Fibroblast of lung (primary cell): ENCODE measurements at regions not wholly inside any gene's neighbourhood (a gene's known extent, or its start where the extent isn't known, plus 50 kb on each side); places are given as distances from the start of the nearest gene placed in this dataset.

Source experiments
- DNase-seq, 2 donors: peaks; one replicate each; pipeline versions ENCODE4 v3.0.0 to v3.0.0-alpha.2; 2010; ENCODE audit warnings: low read depth in 2 of 2
- H2AFZ ChIP-seq: 2 replicates; pipeline ENCODE4 v1.5.1; 2012; ENCODE audit warnings: low read length, control low read depth, inconsistent platforms
- H3K27ac ChIP-seq: 2 replicates; pipeline ENCODE4 v1.5.1; 2011; ENCODE audit warnings: low read length, control low read depth; ENCODE audit not compliant: insufficient read depth
- H3K27me3 ChIP-seq: 2 replicates; pipeline ENCODE4 v1.5.1; 2011; ENCODE audit warnings: mild to moderate bottlenecking, low read length; ENCODE audit not compliant: control insufficient read depth, insufficient read depth
- H3K36me3 ChIP-seq: 2 replicates; pipeline ENCODE4 v1.5.1; 2011; ENCODE audit warnings: low read length; ENCODE audit not compliant: control insufficient read depth, insufficient read depth
- H3K4me1 ChIP-seq: 2 replicates; pipeline ENCODE4 v1.5.1; 2011; ENCODE audit warnings: low read length; ENCODE audit not compliant: control insufficient read depth, insufficient read depth; ENCODE audit errors: extremely low read depth
- H3K4me2 ChIP-seq: 2 replicates; pipeline ENCODE4 v1.5.1; 2011; ENCODE audit warnings: low read length, control low read depth; ENCODE audit not compliant: insufficient read depth; ENCODE audit errors: extremely low read depth
- H3K4me3 ChIP-seq, 4 experiments: fragments of 200-600 bp in 1 of 4; sonication (generic) in 1 of 4; replicated peaks in 1 of 4; 2 replicates each; pipeline ENCODE4 v1.5.1; 2011 to 2016; ENCODE audit warnings: low read length in 4 of 4, low read depth in 3 of 4, mild to moderate bottlenecking in 3 of 4, control low read depth in 2 of 4, inconsistent platforms in 1 of 4, mixed read lengths in 1 of 4; ENCODE audit not compliant: insufficient read depth in 1 of 4; ENCODE audit errors: control extremely low read depth in 1 of 4
- H3K79me2 ChIP-seq: 2 replicates; pipeline ENCODE4 v1.5.1; 2012; ENCODE audit warnings: mild to moderate bottlenecking, low read length, inconsistent platforms; ENCODE audit not compliant: control insufficient read depth, insufficient read depth
- H3K9ac ChIP-seq: 2 replicates; pipeline ENCODE4 v1.5.1; 2011; ENCODE audit warnings: mild to moderate bottlenecking, low read length, control low read depth; ENCODE audit not compliant: insufficient read depth
- H3K9me3 ChIP-seq: 2 replicates; pipeline ENCODE4 v1.5.1; 2012; ENCODE audit warnings: low read depth, low read length; ENCODE audit not compliant: control insufficient read depth, insufficient read depth
- H4K20me1 ChIP-seq: 2 replicates; pipeline ENCODE4 v1.5.1; 2011; ENCODE audit warnings: low read length; ENCODE audit not compliant: control insufficient read depth, insufficient read depth; ENCODE audit errors: extremely low read depth
- CTCF ChIP-seq, 2 donors: IDR thresholded peaks in 1 of 2; conservative IDR thresholded peaks in 1 of 2; 1 replicate in 1 of 2; 2 replicates in 1 of 2; pipeline ENCODE4 v1.5.1; 2011 to 2012; ENCODE audit warnings: low read length in 2 of 2, control low read depth in 1 of 2, inconsistent platforms in 1 of 2, low read depth in 1 of 2, mild to moderate bottlenecking in 1 of 2
- EZH2 ChIP-seq: IDR thresholded peaks from 2 replicates; pipeline ENCODE4 v1.5.1; 2012; ENCODE audit warnings: low read length, control low read depth, mild to moderate bottlenecking; ENCODE audit errors: missing control alignments

- Histone ChIP-seq H3K27ac (no peak overlapping the region), H3K4me3 (no peak overlapping the region), H3K4me2 (no peak overlapping the region), H3K9ac (no peak overlapping the region), H3K36me3 (no peaks in the 10 kb centered on the region), H3K9me3 (no peaks in the 10 kb centered on the region), H3K79me2 (no peaks in the 10 kb centered on the region), H3K27me3 (no peaks in the 10 kb centered on the region), H3K4me1 (no peaks in the 10 kb centered on the region), H2AFZ (no peak overlapping the region), H4K20me1 (no peaks in the 10 kb centered on the region)
- no peak for DNase-seq
- TF ChIP-seq CTCF (conservative IDR thresholded peaks at IDR 0.05 in 1 of 2, IDR thresholded peaks at IDR 0.05 in 1 of 2; ENCODE audit: low read depth in 1 of 2, low read length in 2 of 2) = no peak
- no peak for TF ChIP-seq EZH2
Measured at GRCh38 chr4:157572284-157572683, 351.8 kb downstream of the GRIA2 start.

GRCh38 chr4:157564771-157565170 is 344.2 kb downstream of the GRIA2 start:
- no peak overlapping the region for H3K4me2 ChIP-seq
- DNase-seq = no peak
- no peaks in the 10 kb centered on the region for H3K79me2 ChIP-seq
- H3K9ac ChIP-seq = no peak overlapping the region
- no peak overlapping the region for H3K4me3 ChIP-seq
- no peaks in the 10 kb centered on the region for H3K4me1 ChIP-seq
- H4K20me1 ChIP-seq = no peaks in the 10 kb centered on the region
- no peak for TF ChIP-seq CTCF (conservative IDR thresholded peaks at IDR 0.05 in 1 of 2, IDR thresholded peaks at IDR 0.05 in 1 of 2; ENCODE audit: low read depth in 1 of 2, low read length in 2 of 2)
- no peak overlapping the region for H3K27ac ChIP-seq
- no peaks in the 10 kb centered on the region for H3K27me3 ChIP-seq
- H3K9me3 ChIP-seq = no peaks in the 10 kb centered on the region
- H3K36me3 ChIP-seq = no peaks in the 10 kb centered on the region
- no peak overlapping the region for H2AFZ ChIP-seq

GRCh38 chr4:157564218-157564617 is 343.7 kb downstream of the GRIA2 start:
- no peak for TF ChIP-seq CTCF (conservative IDR thresholded peaks at IDR 0.05 in 1 of 2, IDR thresholded peaks at IDR 0.05 in 1 of 2; ENCODE audit: low read depth in 1 of 2, low read length in 2 of 2)
- no peak for TF ChIP-seq EZH2
- Histone ChIP-seq H4K20me1 (no peaks in the 10 kb centered on the region), H3K9me3 (no peaks in the 10 kb centered on the region), H3K36me3 (no peaks in the 10 kb centered on the region), H3K4me2 (no peak overlapping the region), H3K27ac (no peak overlapping the region), H2AFZ (no peak overlapping the region), H3K9ac (no peak overlapping the region), H3K4me3 (no peak overlapping the region), H3K27me3 (no peaks in the 10 kb centered on the region), H3K4me1 (no peaks in the 10 kb centered on the region), H3K79me2 (no peaks in the 10 kb centered on the region)
- DNase-seq = no peak
